Upper lobe of left lung (tissue), 4 donors: ENCODE measurements at regions not wholly inside any gene's neighbourhood (a gene's known extent, or its start where the extent isn't known, plus 50 kb on each side); places are given as distances from the start of the nearest gene placed in this dataset.

Source experiments
- EP300 ChIP-seq, 4 donors: sonication (generic); formaldehyde crosslinking; IDR thresholded peaks; one replicate each; pipeline ENCODE4 v1.5.1; 2017; ENCODE audit warnings: antibody characterized with exemption in 4 of 4, control low read depth in 2 of 4
- POLR2A ChIP-seq, 4 donors: fragments of 450-650 bp; IDR thresholded peaks; one replicate each; pipeline ENCODE4 v1.5.1; 2016 to 2017; ENCODE audit warnings: antibody characterized with exemption in 4 of 4, mild to moderate bottlenecking in 2 of 4
- POLR2AphosphoS5 ChIP-seq, 2 donors: sonication (generic); formaldehyde crosslinking; IDR thresholded peaks; one replicate each; pipeline ENCODE4 v1.5.1; 2017; ENCODE audit warnings: antibody characterized with exemption in 2 of 2
- TF ChIP-seq, protein P1 (sequence below), 6 experiments: fragments of 450-650 bp in 4 of 6; fragments of 200-600 bp in 2 of 6; sonication (generic) in 2 of 6; IDR thresholded peaks; one replicate each; pipeline ENCODE4 v1.5.1; 2016 to 2019; ENCODE audit warnings: antibody characterized with exemption in 6 of 6

- TF ChIP-seq, protein P1, sequence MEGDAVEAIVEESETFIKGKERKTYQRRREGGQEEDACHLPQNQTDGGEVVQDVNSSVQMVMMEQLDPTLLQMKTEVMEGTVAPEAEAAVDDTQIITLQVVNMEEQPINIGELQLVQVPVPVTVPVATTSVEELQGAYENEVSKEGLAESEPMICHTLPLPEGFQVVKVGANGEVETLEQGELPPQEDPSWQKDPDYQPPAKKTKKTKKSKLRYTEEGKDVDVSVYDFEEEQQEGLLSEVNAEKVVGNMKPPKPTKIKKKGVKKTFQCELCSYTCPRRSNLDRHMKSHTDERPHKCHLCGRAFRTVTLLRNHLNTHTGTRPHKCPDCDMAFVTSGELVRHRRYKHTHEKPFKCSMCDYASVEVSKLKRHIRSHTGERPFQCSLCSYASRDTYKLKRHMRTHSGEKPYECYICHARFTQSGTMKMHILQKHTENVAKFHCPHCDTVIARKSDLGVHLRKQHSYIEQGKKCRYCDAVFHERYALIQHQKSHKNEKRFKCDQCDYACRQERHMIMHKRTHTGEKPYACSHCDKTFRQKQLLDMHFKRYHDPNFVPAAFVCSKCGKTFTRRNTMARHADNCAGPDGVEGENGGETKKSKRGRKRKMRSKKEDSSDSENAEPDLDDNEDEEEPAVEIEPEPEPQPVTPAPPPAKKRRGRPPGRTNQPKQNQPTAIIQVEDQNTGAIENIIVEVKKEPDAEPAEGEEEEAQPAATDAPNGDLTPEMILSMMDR (IDR thresholded peaks at IDR 0.05): no peak
- no peak for TF ChIP-seq POLR2A (IDR thresholded peaks at IDR 0.05)
- no peak for TF ChIP-seq POLR2AphosphoS5 (IDR thresholded peaks at IDR 0.05)
- peak in 2 of 4 donors; percentile 27 to 38 for TF ChIP-seq EP300 (IDR thresholded peaks at IDR 0.05)
Measured at GRCh38 chr13:47499358-47500150, 501.5 kb downstream of the SUCLA2 start.
